Prostate gland (tissue), 2 donors: ENCODE measurements at regions not wholly inside any gene's neighbourhood (a gene's known extent, or its start where the extent isn't known, plus 50 kb on each side); places are given as distances from the start of the nearest gene placed in this dataset.

ENCODE experiments used
- POLR2A ChIP-seq: fragments of 450-650 bp; IDR thresholded peaks from one replicate; pipeline ENCODE4 v1.6.1; 2016; ENCODE audit warnings: antibody characterized with exemption, mild to moderate bottlenecking
- TF ChIP-seq, protein P1 (sequence below), 4 experiments: fragments of 200-600 bp in 2 of 4; fragments of 450-650 bp in 2 of 4; sonication (generic) in 2 of 4; IDR thresholded peaks; 1 replicate in 3 of 4; 2 replicates in 1 of 4; pipeline ENCODE4 v1.5.1; 2016 to 2019; ENCODE audit warnings: antibody characterized with exemption in 4 of 4, mild to moderate bottlenecking in 2 of 4, moderate library complexity in 2 of 4

DNA sequence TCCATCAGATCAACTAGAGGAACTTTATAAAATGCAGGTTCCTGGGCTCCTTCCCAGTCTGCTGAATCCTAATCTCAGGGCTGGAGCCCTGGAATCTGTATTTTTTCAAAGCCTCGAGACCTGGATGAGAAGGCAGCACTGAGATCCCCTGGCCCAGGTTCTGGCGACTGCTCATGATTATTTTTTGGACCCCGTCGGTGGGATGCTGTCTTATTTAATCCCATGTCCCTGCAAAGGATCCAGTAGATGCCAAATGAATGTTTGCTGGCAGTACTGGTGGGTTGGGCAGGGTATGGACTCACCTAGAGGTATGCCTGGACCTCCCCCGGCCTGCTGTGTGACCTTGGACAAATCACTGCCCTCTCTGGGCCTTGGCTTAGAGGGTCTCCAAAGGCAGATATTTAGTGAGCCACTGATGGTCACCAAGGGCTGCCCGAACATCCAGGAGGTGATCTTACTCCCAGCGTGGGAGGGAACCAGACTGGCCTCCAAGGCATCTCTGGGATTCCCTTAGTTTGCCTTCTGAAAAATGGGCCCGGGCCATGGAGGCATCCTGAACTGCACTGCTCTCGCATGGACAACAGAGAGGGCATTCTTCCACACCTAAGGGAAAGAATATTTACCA, 91.6 kb upstream of the RUNX3 start:
- TF ChIP-seq, protein P1, sequence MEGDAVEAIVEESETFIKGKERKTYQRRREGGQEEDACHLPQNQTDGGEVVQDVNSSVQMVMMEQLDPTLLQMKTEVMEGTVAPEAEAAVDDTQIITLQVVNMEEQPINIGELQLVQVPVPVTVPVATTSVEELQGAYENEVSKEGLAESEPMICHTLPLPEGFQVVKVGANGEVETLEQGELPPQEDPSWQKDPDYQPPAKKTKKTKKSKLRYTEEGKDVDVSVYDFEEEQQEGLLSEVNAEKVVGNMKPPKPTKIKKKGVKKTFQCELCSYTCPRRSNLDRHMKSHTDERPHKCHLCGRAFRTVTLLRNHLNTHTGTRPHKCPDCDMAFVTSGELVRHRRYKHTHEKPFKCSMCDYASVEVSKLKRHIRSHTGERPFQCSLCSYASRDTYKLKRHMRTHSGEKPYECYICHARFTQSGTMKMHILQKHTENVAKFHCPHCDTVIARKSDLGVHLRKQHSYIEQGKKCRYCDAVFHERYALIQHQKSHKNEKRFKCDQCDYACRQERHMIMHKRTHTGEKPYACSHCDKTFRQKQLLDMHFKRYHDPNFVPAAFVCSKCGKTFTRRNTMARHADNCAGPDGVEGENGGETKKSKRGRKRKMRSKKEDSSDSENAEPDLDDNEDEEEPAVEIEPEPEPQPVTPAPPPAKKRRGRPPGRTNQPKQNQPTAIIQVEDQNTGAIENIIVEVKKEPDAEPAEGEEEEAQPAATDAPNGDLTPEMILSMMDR (IDR thresholded peaks at IDR 0.05): no peak
- TF ChIP-seq POLR2A: no peak
